ENCODE measurements at regions not wholly inside any gene's neighbourhood (a gene's known extent, or its start where the extent isn't known, plus 50 kb on each side); places are given as distances from the start of the nearest gene placed in this dataset.
"Not testable (repeated sequence)": the region's sequence is repeated elsewhere in the genome, so short reads cannot be mapped to it uniquely, and the experiment has no call there.

DNA sequence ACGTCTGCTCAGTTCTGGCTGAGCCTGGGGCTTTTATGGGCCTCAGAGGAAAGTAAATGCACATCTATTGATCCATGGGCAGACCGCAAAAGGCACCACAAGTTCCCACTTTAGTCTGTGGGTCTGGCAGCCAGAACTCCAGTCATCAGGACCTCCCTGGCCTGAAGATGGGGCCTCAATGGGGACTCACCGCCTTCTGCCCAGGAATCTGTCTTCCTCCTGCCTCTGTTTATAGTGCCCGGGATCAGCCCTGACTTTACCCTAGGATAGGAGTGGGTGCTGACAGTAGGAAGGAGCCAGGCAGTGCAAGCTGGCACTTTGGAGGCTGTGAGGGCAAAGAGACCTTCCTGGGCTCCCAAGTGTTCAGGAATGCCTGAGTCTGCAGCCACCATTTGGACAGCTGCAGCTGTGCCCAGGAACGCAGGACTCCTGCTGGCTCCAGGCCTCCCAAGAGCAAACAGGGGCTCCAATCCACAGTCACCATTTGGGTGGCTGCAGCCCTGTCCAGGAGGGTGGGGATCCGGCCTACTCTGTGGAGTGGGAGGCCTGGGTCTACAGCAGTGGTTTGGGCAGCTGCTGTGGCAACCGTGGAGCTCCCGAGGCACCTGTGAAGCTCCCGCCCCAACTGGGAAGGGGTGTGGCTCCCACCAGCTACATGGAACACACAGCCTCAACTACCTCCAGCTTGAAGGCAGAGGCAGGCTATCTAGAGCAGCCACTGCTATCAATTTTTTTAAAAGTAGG is 1440.9 kb upstream of the ADGRL3 start:
- no peak overlapping the region for H3K4me3 Mint-ChIP-seq
- peaks cover 7% of the 10 kb centered on the region for H3K9me3 Mint-ChIP-seq
- H3K27ac Mint-ChIP-seq = no peak overlapping the region
- DNase-seq (ENCODE audit: low spot score in 2 of 2, unreplicated experiment in 2 of 2) = no peak
- H3K4me1 Mint-ChIP-seq = peaks cover 3% of the 10 kb centered on the region
- H3K27me3 Mint-ChIP-seq (ENCODE audit: low read depth) = no peaks in the 10 kb centered on the region
- no peaks in the 10 kb centered on the region for H3K36me3 Mint-ChIP-seq
- TF ChIP-seq, protein P1, sequence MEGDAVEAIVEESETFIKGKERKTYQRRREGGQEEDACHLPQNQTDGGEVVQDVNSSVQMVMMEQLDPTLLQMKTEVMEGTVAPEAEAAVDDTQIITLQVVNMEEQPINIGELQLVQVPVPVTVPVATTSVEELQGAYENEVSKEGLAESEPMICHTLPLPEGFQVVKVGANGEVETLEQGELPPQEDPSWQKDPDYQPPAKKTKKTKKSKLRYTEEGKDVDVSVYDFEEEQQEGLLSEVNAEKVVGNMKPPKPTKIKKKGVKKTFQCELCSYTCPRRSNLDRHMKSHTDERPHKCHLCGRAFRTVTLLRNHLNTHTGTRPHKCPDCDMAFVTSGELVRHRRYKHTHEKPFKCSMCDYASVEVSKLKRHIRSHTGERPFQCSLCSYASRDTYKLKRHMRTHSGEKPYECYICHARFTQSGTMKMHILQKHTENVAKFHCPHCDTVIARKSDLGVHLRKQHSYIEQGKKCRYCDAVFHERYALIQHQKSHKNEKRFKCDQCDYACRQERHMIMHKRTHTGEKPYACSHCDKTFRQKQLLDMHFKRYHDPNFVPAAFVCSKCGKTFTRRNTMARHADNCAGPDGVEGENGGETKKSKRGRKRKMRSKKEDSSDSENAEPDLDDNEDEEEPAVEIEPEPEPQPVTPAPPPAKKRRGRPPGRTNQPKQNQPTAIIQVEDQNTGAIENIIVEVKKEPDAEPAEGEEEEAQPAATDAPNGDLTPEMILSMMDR (IDR thresholded peaks at IDR 0.05; ENCODE audit: unreplicated experiment) = no peak

DNA sequence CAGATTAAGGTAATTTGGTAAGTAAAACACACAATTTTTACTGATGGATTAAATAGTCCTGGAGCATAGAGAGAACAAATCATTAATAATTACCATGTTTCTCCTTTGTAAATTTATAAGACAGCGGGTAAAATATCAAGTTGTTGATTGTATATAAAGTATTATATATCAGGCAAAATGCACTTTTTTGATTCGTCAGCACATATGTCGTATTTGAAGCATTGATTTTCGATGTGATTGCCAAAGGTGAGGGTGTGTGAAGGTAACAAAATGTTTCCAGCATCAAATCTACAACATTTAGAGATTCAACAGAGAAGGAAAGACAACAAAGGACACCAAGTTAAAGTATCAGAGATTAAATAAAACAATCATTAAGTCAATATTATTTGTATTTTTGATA is 1437.8 kb upstream of the ADGRL3 start:
- Mint-ChIP-seq H3K27me3 (ENCODE audit: low read depth) (no peaks in the 10 kb centered on the region), H3K9me3 (peaks cover 7% of the 10 kb centered on the region), H3K27ac (no peak overlapping the region), H3K4me1 (no peaks in the 10 kb centered on the region), H3K36me3 (no peaks in the 10 kb centered on the region), H3K4me3 (no peak overlapping the region)
- no peak for DNase-seq (ENCODE audit: low spot score in 2 of 2, unreplicated experiment in 2 of 2)
- TF ChIP-seq, protein P1 (IDR thresholded peaks at IDR 0.05; ENCODE audit: unreplicated experiment) = no peak

DNA sequence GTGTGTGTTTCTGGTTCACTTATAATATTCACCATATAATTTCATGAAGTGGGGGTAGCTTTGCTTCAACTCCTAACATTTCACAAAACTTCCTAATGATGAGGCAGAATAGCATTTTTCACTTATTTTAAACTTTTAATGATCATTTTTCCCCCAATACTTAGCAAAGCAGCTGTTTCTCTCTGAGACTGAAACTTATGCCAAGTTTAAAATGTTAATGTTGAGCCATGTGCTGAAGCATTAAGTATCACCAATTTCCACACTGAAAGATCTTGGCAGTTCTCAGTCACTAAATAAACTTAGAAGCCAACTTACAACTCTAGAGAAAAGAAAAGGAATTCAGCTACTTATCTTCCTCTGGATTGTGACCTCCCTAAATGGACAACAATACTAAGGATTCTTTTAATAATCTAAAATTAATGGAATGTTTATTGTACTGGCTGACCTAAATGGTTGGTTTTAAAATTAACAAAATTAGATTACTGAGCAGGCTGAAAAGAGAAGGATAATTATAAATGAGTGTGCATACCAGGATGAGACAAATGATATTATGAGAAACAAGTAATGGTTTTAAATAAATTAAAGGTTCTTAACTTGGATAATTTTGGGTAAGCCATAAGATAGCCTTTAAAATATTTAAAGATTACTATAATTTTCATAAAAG is 1429.4 kb upstream of the ADGRL3 start:
- Mint-ChIP-seq H3K9me3 (no peaks in the 10 kb centered on the region), H3K36me3 (no peaks in the 10 kb centered on the region), H3K27ac (no peak overlapping the region), H3K27me3 (ENCODE audit: low read depth) (no peaks in the 10 kb centered on the region), H3K4me3 (no peak overlapping the region), H3K4me1 (peaks cover 6% of the 10 kb centered on the region)
- TF ChIP-seq, protein P1 (IDR thresholded peaks at IDR 0.05; ENCODE audit: unreplicated experiment) = no peak
- no peak for DNase-seq (ENCODE audit: low spot score in 2 of 2, unreplicated experiment in 2 of 2)

DNA sequence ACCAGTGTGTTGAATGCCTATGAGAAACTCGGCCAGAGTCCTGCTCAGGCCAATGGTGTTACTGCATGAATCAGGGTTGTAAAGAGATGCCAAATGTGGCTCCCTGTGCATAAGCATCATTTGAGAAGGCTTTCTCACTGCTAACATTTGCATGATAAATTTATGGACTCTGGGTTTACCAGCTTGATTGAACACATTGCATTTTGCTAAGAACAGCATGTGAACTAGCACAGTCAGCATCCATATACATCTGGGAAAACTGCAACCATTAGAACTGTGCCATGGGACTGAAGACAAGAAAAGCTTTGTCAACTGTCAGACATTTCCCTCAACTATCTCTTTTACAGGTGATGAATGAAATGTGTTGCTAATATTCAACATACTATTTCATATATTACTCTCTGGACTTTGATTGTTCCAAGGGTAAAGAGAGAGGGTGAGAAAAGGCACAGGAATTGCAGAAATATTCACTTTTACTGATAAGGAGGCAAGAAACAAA is 1427.4 kb upstream of the ADGRL3 start:
- TF ChIP-seq, protein P1 (IDR thresholded peaks at IDR 0.05; ENCODE audit: unreplicated experiment) = no peak
- no peaks in the 10 kb centered on the region for H3K27me3 Mint-ChIP-seq (ENCODE audit: low read depth)
- H3K36me3 Mint-ChIP-seq = no peaks in the 10 kb centered on the region
- peaks cover 6% of the 10 kb centered on the region for H3K4me1 Mint-ChIP-seq
- no peaks in the 10 kb centered on the region for H3K9me3 Mint-ChIP-seq
- no peak overlapping the region for H3K27ac Mint-ChIP-seq
- no peak for DNase-seq (ENCODE audit: low spot score in 2 of 2, unreplicated experiment in 2 of 2)
- H3K4me3 Mint-ChIP-seq = no peak overlapping the region

DNA sequence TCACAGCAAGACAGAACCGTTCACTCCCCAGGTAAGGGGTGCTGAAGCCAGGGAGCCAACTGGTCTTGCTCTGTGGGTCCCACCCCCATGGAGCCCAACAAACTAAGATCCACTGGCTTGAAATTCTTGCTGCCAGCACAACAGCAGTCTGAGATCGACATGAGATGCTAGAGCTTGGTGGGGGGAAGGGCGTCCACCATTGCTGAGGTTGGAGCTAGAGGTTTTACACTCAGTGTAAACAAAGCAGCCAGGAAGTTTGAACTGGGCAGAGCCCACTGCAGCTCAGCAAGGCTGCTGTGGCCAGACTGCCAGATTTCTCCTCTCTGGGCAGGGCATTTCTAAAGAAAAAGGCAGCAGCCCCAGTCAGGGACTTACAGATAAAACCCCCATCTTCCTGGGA is 1419.9 kb upstream of the ADGRL3 start:
- H3K4me3 Mint-ChIP-seq; H3K27ac Mint-ChIP-seq; H3K27me3 Mint-ChIP-seq (ENCODE audit: low read depth); H3K4me1 Mint-ChIP-seq; H3K36me3 Mint-ChIP-seq; DNase-seq (ENCODE audit: low spot score in 2 of 2, unreplicated experiment in 2 of 2): not testable (repeated sequence)
- H3K9me3 Mint-ChIP-seq = peaks cover 27% of the 10 kb centered on the region

DNA sequence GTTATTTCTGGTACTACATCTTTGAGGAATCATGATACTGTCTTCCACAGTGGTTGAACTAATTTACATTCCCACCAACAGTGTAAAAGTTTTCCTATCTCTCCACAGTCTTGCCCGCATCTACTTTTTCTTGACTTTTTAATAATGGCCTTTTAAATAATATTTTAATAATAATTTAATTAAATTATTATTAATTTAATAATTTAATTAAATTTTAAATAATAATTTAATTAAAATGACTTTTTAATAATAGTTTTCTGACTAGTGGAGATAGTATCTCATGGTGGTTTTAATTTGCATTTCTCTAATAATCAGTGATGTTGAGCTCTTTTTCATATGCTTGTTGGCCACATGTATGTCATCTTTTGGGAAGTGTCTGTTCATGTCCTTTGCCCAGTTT is 1395.0 kb upstream of the ADGRL3 start:
- Mint-ChIP-seq H3K4me1 (no peaks in the 10 kb centered on the region), H3K4me3 (no peak overlapping the region), H3K36me3 (peaks cover 8% of the 10 kb centered on the region), H3K27me3 (ENCODE audit: low read depth) (no peaks in the 10 kb centered on the region), H3K9me3 (peaks cover 30% of the 10 kb centered on the region), H3K27ac (no peak overlapping the region)
- DNase-seq (ENCODE audit: low spot score in 2 of 2, unreplicated experiment in 2 of 2) = no peak
- TF ChIP-seq, protein P1 (IDR thresholded peaks at IDR 0.05; ENCODE audit: unreplicated experiment) = no peak

Data from mesothelial cell of epicardium (in vitro differentiated cells).